Stimulated activated CD4-positive, alpha-beta T cell treated with anti-CD3 and anti-CD28 coated beads, Interleukin-2, amount 100 ng/mL, for 24 hours (primary cell): ENCODE measurements at regions not wholly inside any gene's neighbourhood (a gene's known extent, or its start where the extent isn't known, plus 50 kb on each side); places are given as distances from the start of the nearest gene placed in this dataset.
"Not testable (repeated sequence)": the region's sequence is repeated elsewhere in the genome, so short reads cannot be mapped to it uniquely, and the experiment has no call there.

Source experiments
- DNase-seq, 2 donors: peaks; one replicate each; pipeline ENCODE4 v3.0.0-alpha.2; 2020

GRCh38 chr1:189633658-189634057, 844.0 kb downstream of the BRINP3 start:
- no peak for DNase-seq

- DNase-seq, result no peak
Observed at GRCh38 chr1:189637041-189637440, 840.6 kb downstream of the BRINP3 start.

GRCh38 chr1:189644156-189644555, 833.5 kb downstream of the BRINP3 start:
- DNase-seq, result not testable (repeated sequence)

GRCh38 chr1:189644970-189645369, 832.7 kb downstream of the BRINP3 start:
- no peak for DNase-seq

- DNase-seq, result no peak
Observed at GRCh38 chr1:189646066-189646465, 831.6 kb downstream of the BRINP3 start.

GRCh38 chr1:189654906-189655305, 822.8 kb downstream of the BRINP3 start:
- DNase-seq, result no peak

GRCh38 chr1:189656628-189657530, 820.8 kb downstream of the BRINP3 start:
- no peak for DNase-seq

GRCh38 chr1:189657715-189658114, 819.9 kb downstream of the BRINP3 start:
- DNase-seq, result no peak

GRCh38 chr1:189658381-189658780, 819.3 kb downstream of the BRINP3 start:
- DNase-seq, result no peak

- no peak for DNase-seq
Observed at GRCh38 chr1:189659731-189660130, 817.9 kb downstream of the BRINP3 start.

GRCh38 chr1:189662190-189662589, 815.5 kb downstream of the BRINP3 start:
- no peak for DNase-seq

- DNase-seq, result no peak
Observed at GRCh38 chr1:189669846-189670245, 807.8 kb downstream of the BRINP3 start.

- no peak for DNase-seq
Observed at GRCh38 chr1:189673217-189673616, 804.4 kb downstream of the BRINP3 start.

GRCh38 chr1:189675712-189676244, 801.9 kb downstream of the BRINP3 start:
- no peak for DNase-seq

- no peak for DNase-seq
Observed at GRCh38 chr1:189678779-189679178, 798.9 kb downstream of the BRINP3 start.

GRCh38 chr1:189681252-189681919, 796.3 kb downstream of the BRINP3 start:
- DNase-seq, result no peak

- no peak for DNase-seq
Observed at GRCh38 chr1:189682591-189682990, 795.1 kb downstream of the BRINP3 start.

- no peak for DNase-seq
Observed at GRCh38 chr1:189686288-189686687, 791.4 kb downstream of the BRINP3 start.

GRCh38 chr1:189693140-189693539, 784.5 kb downstream of the BRINP3 start:
- DNase-seq, result no peak

GRCh38 chr1:189696297-189696696, 781.4 kb downstream of the BRINP3 start:
- DNase-seq, result no peak

- no peak for DNase-seq
Observed at GRCh38 chr1:189697113-189697512, 780.6 kb downstream of the BRINP3 start.

GRCh38 chr1:189701606-189702005, 776.1 kb downstream of the BRINP3 start:
- no peak for DNase-seq

GRCh38 chr1:189706594-189706993, 771.1 kb downstream of the BRINP3 start:
- no peak for DNase-seq

- DNase-seq, result no peak
Observed at GRCh38 chr1:189708674-189709073, 769.0 kb downstream of the BRINP3 start.
